ENCODE measurements at regions not wholly inside any gene's neighbourhood (a gene's known extent, or its start where the extent isn't known, plus 50 kb on each side); places are given as distances from the start of the nearest gene placed in this dataset.

GRCh38 chr3:96465521-96465920 is 348.9 kb upstream of the EPHA6 start:
- intact Hi-C loops (cut with micrococcal nuclease; ENCODE audit: unreplicated experiment) (no loop called here), in situ Hi-C loops (cut with HindIII; ENCODE audit: low pct_unique_long_range_greater_than_20kb, low sequenced_read_pairs) (no loop called here)
- ChIA-PET POLR2A (no interaction called here), CTCF (no interaction called here)
- ATAC-seq (no peak), DNase-seq (ENCODE audit: low read depth, low spot score) (no peak)
- no peak overlapping the region for H3K4me3 ChIP-seq (ENCODE audit: low read depth in 2 of 2, low read length in 2 of 2)
- H3K27me3 ChIP-seq (ENCODE audit: control insufficient read depth, insufficient read depth, low read length) = no peaks in the 10 kb centered on the region
- no peaks in the 10 kb centered on the region for H3K36me3 ChIP-seq (ENCODE audit: control insufficient read depth, insufficient read depth, low read length)
- H3K27ac ChIP-seq (ENCODE audit: low read length) = no peak overlapping the region
- TF ChIP-seq SIN3A (IDR thresholded peaks at IDR 0.05; ENCODE audit: borderline replicate concordance, insufficient read depth, low read depth, low read length) (no peak), CTCF (IDR thresholded peaks at IDR 0.05) (no peak), TCF7L2 (IDR thresholded peaks at IDR 0.05; ENCODE audit: low read depth, low read length) (no peak), REST (IDR thresholded peaks at IDR 0.05; ENCODE audit: insufficient read depth in 1 of 2, low read depth in 2 of 2, low read length in 1 of 2) (no peak), POLR2AphosphoS5 (IDR thresholded peaks at IDR 0.05; ENCODE audit: low read depth, low read length) (no peak)
- no peaks in the 10 kb centered on the region for H3K4me1 ChIP-seq (ENCODE audit: control insufficient read depth, insufficient read depth, low read length)
- H3K9me3 ChIP-seq (ENCODE audit: control insufficient read depth, insufficient read depth, low read depth, low read length) = no peaks in the 10 kb centered on the region
- no TSS peak for BruUV-seq (replicated peaks)

GRCh38 chr3:96466441-96466840 is 348.0 kb upstream of the EPHA6 start:
- TF ChIP-seq REST (IDR thresholded peaks at IDR 0.05; ENCODE audit: insufficient read depth in 1 of 2, low read depth in 2 of 2, low read length in 1 of 2) (no peak), POLR2AphosphoS5 (IDR thresholded peaks at IDR 0.05; ENCODE audit: low read depth, low read length) (no peak), CTCF (IDR thresholded peaks at IDR 0.05) (no peak), SIN3A (IDR thresholded peaks at IDR 0.05; ENCODE audit: borderline replicate concordance, insufficient read depth, low read depth, low read length) (no peak)
- no peak for DNase-seq (ENCODE audit: low read depth, low spot score)
- ChIA-PET POLR2A (no interaction called here), CTCF (no interaction called here)
- Histone ChIP-seq H3K9me3 (ENCODE audit: control insufficient read depth, insufficient read depth, low read depth, low read length) (no peaks in the 10 kb centered on the region), H3K4me1 (ENCODE audit: control insufficient read depth, insufficient read depth, low read length) (no peaks in the 10 kb centered on the region), H3K27me3 (ENCODE audit: control insufficient read depth, insufficient read depth, low read length) (no peaks in the 10 kb centered on the region), H3K4me3 (ENCODE audit: low read depth in 2 of 2, low read length in 2 of 2) (no peak overlapping the region), H3K27ac (ENCODE audit: low read length) (no peak overlapping the region), H3K36me3 (ENCODE audit: control insufficient read depth, insufficient read depth, low read length) (no peaks in the 10 kb centered on the region)
- intact Hi-C loops (cut with micrococcal nuclease; ENCODE audit: unreplicated experiment) (no loop called here), in situ Hi-C loops (cut with HindIII; ENCODE audit: low pct_unique_long_range_greater_than_20kb, low sequenced_read_pairs) (no loop called here)
- ATAC-seq = no peak
- no TSS peak for BruUV-seq (replicated peaks)
